SK-N-SH treated with all-trans-retinoic acid at 6 μM for 48 hours (cell line): ENCODE measurements at regions not wholly inside any gene's neighbourhood (a gene's known extent, or its start where the extent isn't known, plus 50 kb on each side); places are given as distances from the start of the nearest gene placed in this dataset.
A peak's percentile ranks its signal among the peaks of the same experiment; 100 is the strongest.

ENCODE experiments used
- ATAC-seq: fragments of 200-7000 bp; cut with Tn5 transposase; 3 replicates; pipeline ENCODE4 v1.9.1; 2020; ENCODE audit warnings: mild to moderate bottlenecking, moderate library complexity
- ARNTL ChIP-seq: fragments of 450-650 bp; formaldehyde crosslinking; IDR thresholded peaks from 2 replicates; pipeline ENCODE4 v1.5.0; 2020; ENCODE audit warnings: low read depth, mild to moderate bottlenecking, moderate library complexity, borderline replicate concordance
- CREB5 ChIP-seq: fragments of 250-450 bp; sonication (Bioruptor Pico); IDR thresholded peaks from 2 replicates; pipeline ENCODE4 v1.5.1; 2020; ENCODE audit warnings: low read depth, mild to moderate bottlenecking, moderate library complexity
- CSDC2 ChIP-seq: fragments of 250-450 bp; sonication (Bioruptor Pico); IDR thresholded peaks from 2 replicates; pipeline ENCODE4 v1.5.0; 2020; ENCODE audit warnings: mild to moderate bottlenecking, moderate library complexity
- CSRNP3 ChIP-seq: fragments of 250-450 bp; sonication (Bioruptor Pico); IDR thresholded peaks from 2 replicates; pipeline ENCODE4 v1.5.1; 2021; ENCODE audit warnings: mild to moderate bottlenecking, moderate library complexity
- ESRRG ChIP-seq: fragments of 250-450 bp; sonication (Bioruptor Pico); IDR thresholded peaks from 2 replicates; pipeline ENCODE4 v1.6.1; 2021; ENCODE audit warnings: mild to moderate bottlenecking
- ISL1 ChIP-seq: fragments of 250-450 bp; sonication (Bioruptor Pico); IDR thresholded peaks from 2 replicates; pipeline ENCODE4 v2.1.2; 2022; ENCODE audit warnings: mild to moderate bottlenecking, moderate library complexity
- OSR1 ChIP-seq: fragments of 250-450 bp; sonication (Bioruptor Pico); IDR thresholded peaks from 2 replicates; pipeline ENCODE4 v1.8.0; 2022; ENCODE audit warnings: moderate library complexity, mild to moderate bottlenecking, inconsistent platforms
- PATZ1 ChIP-seq: fragments of 250-450 bp; sonication (Bioruptor Pico); IDR thresholded peaks from 2 replicates; pipeline ENCODE4 v1.8.0; 2020; ENCODE audit warnings: mild to moderate bottlenecking, moderate library complexity, borderline replicate concordance
- POU6F1 ChIP-seq: fragments of 250-450 bp; sonication (Bioruptor Pico); IDR thresholded peaks from 2 replicates; pipeline ENCODE4 v1.8.0; 2021; ENCODE audit warnings: low read depth, mild to moderate bottlenecking, moderate library complexity, borderline replicate concordance
- PPARA ChIP-seq: fragments of 250-450 bp; sonication (Bioruptor Pico); IDR thresholded peaks from 2 replicates; pipeline ENCODE4 v1.5.0; 2020; ENCODE audit warnings: mild to moderate bottlenecking, borderline replicate concordance
- RARB ChIP-seq: fragments of 250-450 bp; sonication (Bioruptor Pico); IDR thresholded peaks from 2 replicates; pipeline ENCODE4 v1.8.0; 2021; ENCODE audit warnings: mild to moderate bottlenecking, moderate library complexity
- SNAI2 ChIP-seq: fragments of 250-450 bp; sonication (Bioruptor Pico); IDR thresholded peaks from 2 replicates; pipeline ENCODE4 v1.5.0; 2020; ENCODE audit warnings: mild to moderate bottlenecking, moderate library complexity
- TCF4 ChIP-seq: fragments of 250-450 bp; sonication (Bioruptor Pico); IDR thresholded peaks from 2 replicates; pipeline ENCODE4 v1.8.0; 2021; ENCODE audit warnings: mild to moderate bottlenecking, moderate library complexity, borderline replicate concordance
- TOX ChIP-seq: fragments of 250-450 bp; sonication (Bioruptor Pico); IDR thresholded peaks from 2 replicates; pipeline ENCODE4 v1.8.0; 2021; ENCODE audit warnings: mild to moderate bottlenecking, moderate library complexity, borderline replicate concordance
- TSHZ2 ChIP-seq: fragments of 250-450 bp; sonication (Bioruptor Pico); IDR thresholded peaks from 2 replicates; pipeline ENCODE4 v1.5.0; 2020; ENCODE audit warnings: mild to moderate bottlenecking, moderate library complexity
- ZC3H10 ChIP-seq: fragments of 250-450 bp; sonication (Bioruptor Pico); IDR thresholded peaks from 2 replicates; pipeline ENCODE4 v1.5.1; 2021; ENCODE audit warnings: mild to moderate bottlenecking, moderate library complexity
- ZFP3 ChIP-seq: fragments of 250-450 bp; sonication (Bioruptor Pico); IDR thresholded peaks from 2 replicates; pipeline ENCODE4 v1.5.0; 2020; ENCODE audit warnings: mild to moderate bottlenecking, moderate library complexity
- ZFP30 ChIP-seq: fragments of 450-650 bp; formaldehyde crosslinking; IDR thresholded peaks from 2 replicates; pipeline ENCODE4 v1.5.0; 2022; ENCODE audit warnings: mild to moderate bottlenecking, moderate library complexity
- ZNF70 ChIP-seq: fragments of 450-650 bp; formaldehyde crosslinking; IDR thresholded peaks from 2 replicates; pipeline ENCODE4 v1.5.0; 2020; ENCODE audit warnings: mild to moderate bottlenecking, moderate library complexity
- ZNF8 ChIP-seq: fragments of 450-650 bp; formaldehyde crosslinking; IDR thresholded peaks from 2 replicates; pipeline ENCODE4 v1.5.0; 2020; ENCODE audit warnings: mild to moderate bottlenecking, moderate library complexity

GRCh38 chr22:22752556-22753477 lies 108.4 kb downstream of the GGTLC2 start (continued):
- TF ChIP-seq SNAI2 (CRISPR knock-in tag) (no peak), RARB (no peak), ARNTL (CRISPR knock-in tag) (no peak), ZFP30 (CRISPR knock-in tag) (no peak), CSRNP3 (CRISPR knock-in tag) (no peak), ZNF70 (CRISPR knock-in tag) (no peak), TCF4 (CRISPR knock-in tag) (no peak), PPARA (no peak)

GRCh38 chr22:22753526-22754267 lies 109.3 kb downstream of the GGTLC2 start:
- TF ChIP-seq CSDC2 (no peak), ARNTL (CRISPR knock-in tag) (no peak), ZNF8 (CRISPR knock-in tag) (no peak), ESRRG (CRISPR knock-in tag) (no peak), SNAI2 (CRISPR knock-in tag) (no peak), POU6F1 (CRISPR knock-in tag) (no peak), ZNF70 (CRISPR knock-in tag) (no peak), PATZ1 (no peak), CSRNP3 (CRISPR knock-in tag) (no peak), ZFP3 (CRISPR knock-in tag) (no peak), CREB5 (CRISPR knock-in tag) (no peak), RARB (no peak), PPARA (no peak), ZFP30 (CRISPR knock-in tag) (no peak)

GRCh38 chr22:22754268-22754657 lies 109.8 kb downstream of the GGTLC2 start:
- no peak for TF ChIP-seq ZNF8 (CRISPR knock-in tag)
- TF ChIP-seq OSR1 (CRISPR knock-in tag) = no peak
- TF ChIP-seq ARNTL (CRISPR knock-in tag) = no peak
- no peak for TF ChIP-seq ESRRG (CRISPR knock-in tag)
- TF ChIP-seq ZC3H10 (CRISPR knock-in tag) = no peak
- no peak for TF ChIP-seq PATZ1
- no peak for TF ChIP-seq ZFP30 (CRISPR knock-in tag)
- TF ChIP-seq CSDC2 = no peak
- no peak for TF ChIP-seq RARB
- TF ChIP-seq TOX (CRISPR knock-in tag) = no peak
- no peak for TF ChIP-seq ISL1 (CRISPR knock-in tag)
- no peak for TF ChIP-seq TCF4 (CRISPR knock-in tag)
- TF ChIP-seq TSHZ2 (CRISPR knock-in tag) = no peak
- ATAC-seq = no peak

More at GRCh38 chr22:22753526-22754267, 109.3 kb downstream of the GGTLC2 start:
- ATAC-seq = peak; percentile 87
